Retina (tissue), 1 donor: ENCODE measurements at regions not wholly inside any gene's neighbourhood (a gene's known extent, or its start where the extent isn't known, plus 50 kb on each side); places are given as distances from the start of the nearest gene placed in this dataset.
A peak's percentile ranks its signal among the peaks of the same experiment; 100 is the strongest.

Experiments
- DNase-seq: peaks from one replicate; pipeline ENCODE4 v3.0.0-alpha.2; 2016

GRCh38 chr9:10674586-10674985, 61.8 kb upstream of the PTPRD start:
- peak; percentile 1 for DNase-seq

DNA sequence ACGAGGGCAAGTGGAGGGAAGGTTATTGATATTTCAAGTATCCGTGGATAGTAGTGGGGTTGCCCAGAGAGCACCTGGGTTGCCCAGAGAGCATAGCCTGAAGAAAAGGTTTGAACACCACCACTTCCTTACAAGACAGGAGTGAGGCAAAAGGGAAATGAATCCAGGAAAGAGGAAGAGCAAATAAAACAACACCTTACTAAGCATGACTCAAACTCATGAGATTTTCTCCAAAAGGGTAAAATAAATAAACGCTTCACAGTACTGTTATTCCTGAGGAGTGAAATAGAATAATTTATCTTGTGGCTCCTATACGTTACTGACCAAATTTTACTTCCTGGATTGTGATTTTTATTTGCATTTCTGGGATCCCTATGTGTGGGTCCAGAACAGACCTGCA, 65.2 kb upstream of the PTPRD start:
- no peak for DNase-seq

DNA sequence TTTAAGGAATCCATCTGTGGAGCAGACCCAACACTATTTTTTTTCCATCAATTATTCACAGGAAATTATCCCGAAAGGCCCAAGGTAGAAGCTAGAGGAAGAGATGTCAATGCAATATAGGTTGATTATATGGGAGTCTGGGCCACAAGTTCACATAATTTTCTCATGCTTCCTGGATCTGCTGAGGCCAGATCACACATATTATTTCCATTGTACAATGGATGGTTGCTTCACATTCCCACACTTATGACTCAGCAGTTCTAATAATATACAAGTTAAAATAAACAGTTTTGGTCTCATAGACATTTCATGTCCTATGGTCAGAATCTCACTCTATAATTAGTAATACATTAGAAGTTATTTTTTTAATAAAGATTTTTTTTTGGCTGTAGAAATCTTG, 66.0 kb upstream of the PTPRD start:
- no peak for DNase-seq

- no peak for DNase-seq
These were observed 74.1 kb upstream of the PTPRD start for GRCh38 chr9:10686943-10687342.

GRCh38 chr9:10690546-10690945, 77.7 kb upstream of the PTPRD start:
- no peak for DNase-seq

GRCh38 chr9:10697044-10697443, 84.2 kb upstream of the PTPRD start:
- no peak for DNase-seq

- no peak for DNase-seq
These were observed 87.5 kb upstream of the PTPRD start for GRCh38 chr9:10700291-10700690.

- DNase-seq: no peak
These were observed 88.1 kb upstream of the PTPRD start for GRCh38 chr9:10700915-10701314.

DNA sequence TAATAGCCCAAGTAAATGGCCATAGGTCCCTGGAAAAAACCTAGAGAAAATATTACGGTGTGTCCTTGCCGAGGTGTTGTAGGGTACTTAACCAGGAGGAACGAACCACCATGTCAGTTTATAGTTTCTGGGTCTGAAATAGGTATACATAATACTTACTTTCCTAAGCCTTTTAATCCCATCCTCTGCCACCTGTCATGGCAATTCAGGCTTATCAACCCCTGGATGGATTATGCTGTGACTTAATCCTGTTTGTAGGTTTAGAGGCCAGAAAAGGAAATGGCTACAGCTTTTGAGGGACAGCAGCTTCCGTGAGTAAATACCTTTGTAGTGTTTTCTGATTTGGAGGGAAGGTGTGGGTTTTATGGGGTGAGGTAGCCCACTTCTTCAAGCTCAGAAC, 89.1 kb upstream of the PTPRD start:
- no peak for DNase-seq

DNA sequence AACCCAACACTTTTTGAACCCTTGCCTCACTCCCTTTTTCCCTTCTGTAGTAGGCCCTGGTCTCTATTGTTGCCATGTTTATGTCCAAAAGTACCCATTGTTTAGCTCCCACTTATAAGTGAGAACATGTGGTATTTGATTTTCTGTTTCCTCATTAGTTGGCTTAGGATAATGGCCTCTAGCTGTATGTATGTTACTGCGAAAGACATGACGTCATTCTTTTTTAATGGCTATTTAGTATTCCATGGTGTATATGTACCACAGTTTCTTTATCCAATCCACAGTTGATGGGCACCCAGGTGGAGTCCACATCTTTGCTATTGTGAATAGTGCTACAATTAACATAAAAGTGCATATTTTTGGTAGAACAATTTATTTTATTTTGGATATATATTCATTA, 90.3 kb upstream of the PTPRD start:
- DNase-seq: no peak

DNA sequence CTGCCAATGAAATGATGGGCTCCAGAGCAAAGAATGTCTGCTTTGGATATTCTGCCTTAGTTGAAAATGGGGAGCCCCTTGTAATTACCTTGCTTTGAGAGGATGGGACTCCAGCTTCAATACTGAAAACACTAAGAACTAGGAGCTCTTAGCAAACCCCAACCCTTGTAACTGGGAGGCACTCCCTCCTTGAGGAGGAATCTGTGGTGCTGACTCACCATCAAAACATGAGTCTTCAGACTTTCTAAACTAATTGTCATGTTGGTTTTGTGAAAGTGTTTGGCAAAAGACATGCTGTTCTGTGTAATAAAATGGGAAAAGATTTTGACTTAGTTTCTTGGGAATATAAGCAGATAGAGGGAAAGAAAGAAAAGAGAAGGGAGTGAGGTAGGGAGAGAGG, 91.9 kb upstream of the PTPRD start:
- DNase-seq: no peak

DNA sequence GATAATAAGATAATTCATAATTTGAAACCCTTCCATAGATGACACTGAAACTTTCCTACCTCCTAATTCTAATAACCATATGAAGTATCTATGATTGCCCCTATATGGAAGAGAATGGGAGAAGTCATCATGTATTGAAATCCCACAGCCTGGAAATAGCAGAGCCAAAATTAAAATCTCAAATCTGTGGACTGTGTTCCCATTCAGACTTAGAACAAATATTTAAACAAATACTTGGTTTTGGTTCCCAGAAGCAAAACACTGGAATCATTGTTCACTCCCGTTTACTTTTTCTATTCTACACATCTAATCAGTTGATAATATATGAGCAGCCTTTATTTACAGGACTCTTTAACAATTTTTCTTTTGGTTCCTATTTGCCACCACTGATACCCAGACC, 92.6 kb upstream of the PTPRD start:
- DNase-seq: no peak

- DNase-seq: no peak
These were observed 94.0 kb upstream of the PTPRD start for GRCh38 chr9:10706788-10707187.

DNA sequence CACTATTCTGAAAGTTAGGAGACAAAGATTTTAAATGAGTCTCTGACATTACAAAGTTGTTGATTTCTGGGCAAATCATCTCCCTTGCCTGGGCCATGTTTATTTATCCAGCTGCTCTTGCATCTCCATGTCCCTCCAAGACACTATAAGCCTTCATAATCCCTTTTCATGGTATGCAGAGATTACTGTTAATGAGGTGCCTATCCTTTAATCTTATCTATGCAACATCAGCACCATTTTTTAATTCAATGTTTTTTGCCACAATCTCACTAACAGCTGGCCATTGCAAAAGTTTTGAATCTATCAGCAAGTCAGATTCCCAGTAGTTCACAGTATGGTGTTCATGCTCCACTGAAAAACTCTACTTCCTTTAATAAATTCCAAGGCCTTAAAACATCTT, 108.5 kb upstream of the PTPRD start:
- no peak for DNase-seq

GRCh38 chr9:10729213-10729612, 116.4 kb upstream of the PTPRD start:
- DNase-seq: no peak

- DNase-seq: no peak
These were observed 131.9 kb upstream of the PTPRD start for GRCh38 chr9:10744669-10745068.

- DNase-seq: no peak
These were observed 140.7 kb upstream of the PTPRD start for GRCh38 chr9:10753474-10753873.

DNA sequence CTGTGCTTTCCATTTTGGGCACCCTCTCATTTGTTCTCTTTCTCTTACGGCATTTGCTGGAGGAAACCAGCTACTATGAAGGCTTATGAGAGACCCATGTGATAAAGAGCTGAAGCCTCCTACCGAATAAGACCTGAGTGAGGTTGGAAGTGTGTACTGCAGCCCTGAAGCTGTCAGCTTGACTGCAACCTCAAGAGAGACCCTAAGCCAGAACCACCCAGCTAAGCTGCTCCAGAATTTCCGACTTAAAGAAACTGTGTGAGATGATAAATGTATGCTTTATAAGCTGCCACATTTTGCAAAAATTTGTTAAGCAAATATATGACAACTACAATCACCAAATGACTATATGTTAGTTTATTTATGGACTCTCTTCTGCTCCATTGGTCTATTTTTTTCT, 151.7 kb upstream of the PTPRD start:
- no peak for DNase-seq

DNA sequence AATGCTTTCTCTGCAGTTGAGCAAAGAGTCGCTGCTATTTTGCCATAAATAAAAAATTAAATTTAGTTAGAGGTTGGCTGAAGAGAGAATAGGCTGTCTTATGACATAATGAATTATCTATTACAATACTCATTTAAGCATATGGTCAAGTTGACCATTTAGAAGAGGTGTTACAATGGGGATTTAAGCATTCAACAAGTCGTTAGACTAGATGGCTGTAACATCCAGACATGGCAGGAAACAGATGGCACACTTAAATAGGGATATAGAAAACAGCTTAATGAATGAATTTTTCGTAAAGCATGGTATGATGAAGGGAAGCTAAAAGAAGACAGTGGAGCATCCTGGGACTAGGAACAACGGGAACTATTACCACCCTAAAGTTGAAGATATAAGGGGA, 160.3 kb upstream of the PTPRD start:
- peak; percentile 5 for DNase-seq

DNA sequence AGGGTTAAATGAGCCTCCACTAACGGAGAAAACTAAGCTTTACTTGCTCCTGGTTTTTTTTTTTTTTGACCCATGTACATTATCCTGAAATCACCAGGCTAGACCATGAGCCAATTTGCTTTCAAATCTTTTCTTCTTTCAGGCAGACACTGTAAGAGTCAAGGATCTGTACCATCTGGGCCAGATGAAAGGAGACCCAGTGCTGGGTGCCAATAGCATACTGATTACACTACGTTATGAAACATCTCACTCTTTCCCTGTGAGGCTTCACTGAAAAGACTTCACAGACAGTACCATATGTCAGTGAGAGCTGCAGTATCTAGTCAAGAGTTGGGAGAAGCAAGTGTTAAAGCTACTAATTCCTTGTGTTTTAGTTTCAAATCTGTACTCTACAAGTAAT, 161.2 kb upstream of the PTPRD start:
- DNase-seq: no peak

DNA sequence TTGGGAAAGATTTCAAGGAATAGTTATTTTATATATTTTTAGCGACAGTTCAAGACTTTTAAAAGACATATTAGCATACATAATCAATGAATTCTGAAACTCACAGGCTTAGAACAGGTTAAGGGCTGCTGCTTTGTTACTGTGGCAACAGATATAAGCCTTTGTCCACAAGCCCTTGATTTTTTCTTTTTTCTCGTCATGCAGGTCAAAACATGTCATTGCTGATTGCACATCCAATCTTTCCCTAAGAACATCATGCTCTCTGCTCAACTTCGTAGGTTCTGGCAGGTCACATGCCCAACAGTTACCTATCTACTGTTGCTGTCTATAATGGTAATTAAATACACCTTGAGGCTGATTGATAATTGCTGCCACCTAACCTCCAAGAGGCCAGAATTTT, 172.5 kb upstream of the PTPRD start:
- DNase-seq: no peak

DNA sequence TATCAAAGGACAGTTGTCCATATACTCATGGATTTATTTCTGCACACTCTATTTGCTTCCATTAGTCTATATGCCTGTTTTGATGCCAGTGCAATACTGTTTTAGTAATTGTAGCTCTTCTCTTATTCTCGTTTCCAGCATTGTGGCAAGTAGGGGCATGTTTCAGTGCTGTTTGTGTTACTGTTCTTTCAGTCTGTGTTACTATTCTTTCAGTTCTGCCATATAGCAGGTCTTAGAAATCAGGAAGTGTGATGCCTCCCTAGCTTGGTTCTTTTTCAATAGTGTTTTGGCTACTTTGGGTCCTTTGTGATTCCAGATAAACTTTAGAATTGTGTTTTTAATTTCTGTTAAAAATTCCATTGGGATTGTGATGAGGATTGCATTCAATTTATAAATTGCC, 180.5 kb upstream of the PTPRD start:
- no peak for DNase-seq

- DNase-seq: no peak
These were observed 191.7 kb upstream of the PTPRD start for GRCh38 chr9:10804486-10804885.

- DNase-seq: no peak
These were observed 194.1 kb upstream of the PTPRD start for GRCh38 chr9:10806868-10807267.

DNA sequence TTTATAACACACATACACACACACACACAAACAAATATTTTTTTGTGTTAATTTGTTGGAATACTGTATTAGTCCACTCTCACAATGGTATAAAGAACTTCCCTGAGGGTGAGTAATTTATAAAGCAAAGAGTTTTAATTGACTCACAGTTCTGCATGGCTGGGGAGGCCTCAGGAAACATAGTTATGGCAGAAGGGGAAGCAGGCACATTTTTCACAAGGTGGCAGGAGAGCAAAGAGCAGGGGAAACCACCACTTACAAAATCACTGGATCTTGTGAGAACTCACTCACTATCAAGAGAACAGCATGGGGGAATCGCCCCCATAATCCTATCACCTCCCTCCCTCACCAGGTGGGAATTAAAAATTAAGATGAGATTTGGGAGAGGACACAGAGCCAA, 205.4 kb upstream of the PTPRD start:
- DNase-seq: no peak

GRCh38 chr9:10835791-10836463, 223.1 kb upstream of the PTPRD start:
- DNase-seq: no peak
